Choroid plexus epithelial cell (primary cell): ENCODE measurements at regions not wholly inside any gene's neighbourhood (a gene's known extent, or its start where the extent isn't known, plus 50 kb on each side); places are given as distances from the start of the nearest gene placed in this dataset.

Experiments used
- DNase-seq: peaks from one replicate; pipeline ENCODE4 v3.0.0-alpha.2; 2010; ENCODE audit warnings: low read depth
- H3K4me3 ChIP-seq: 2 replicates; pipeline ENCODE4 v1.5.1; 2011; ENCODE audit warnings: low read depth, mild to moderate bottlenecking, control low read depth, low read length, moderate library complexity
- TF ChIP-seq, protein P1 (sequence below): conservative IDR thresholded peaks from 2 replicates; pipeline ENCODE4 v1.5.1; 2011; ENCODE audit warnings: low read depth, mild to moderate bottlenecking, control low read depth, inconsistent platforms, low read length, moderate library complexity

DNA sequence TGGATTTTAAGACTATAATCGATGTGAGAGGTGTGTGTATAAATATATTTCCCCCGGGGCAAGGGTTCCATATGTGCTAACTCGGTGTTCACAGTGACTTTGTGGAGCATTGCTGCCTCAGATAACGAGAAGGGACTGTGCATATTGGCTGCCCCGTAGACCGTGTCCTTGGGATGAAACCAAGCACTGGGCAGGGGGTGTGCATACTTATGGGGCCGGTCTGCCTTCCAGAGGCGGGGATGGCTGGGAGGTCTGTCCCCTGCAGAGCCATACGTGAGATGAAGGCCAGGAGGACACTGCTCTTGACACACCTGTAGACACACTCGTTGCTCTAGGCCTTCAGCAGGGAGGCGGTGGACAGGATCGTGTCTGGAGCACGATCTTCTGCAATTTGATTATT, 56.0 kb upstream of the ZNF354A start:
- DNase-seq, result no peak
- TF ChIP-seq, protein P1, sequence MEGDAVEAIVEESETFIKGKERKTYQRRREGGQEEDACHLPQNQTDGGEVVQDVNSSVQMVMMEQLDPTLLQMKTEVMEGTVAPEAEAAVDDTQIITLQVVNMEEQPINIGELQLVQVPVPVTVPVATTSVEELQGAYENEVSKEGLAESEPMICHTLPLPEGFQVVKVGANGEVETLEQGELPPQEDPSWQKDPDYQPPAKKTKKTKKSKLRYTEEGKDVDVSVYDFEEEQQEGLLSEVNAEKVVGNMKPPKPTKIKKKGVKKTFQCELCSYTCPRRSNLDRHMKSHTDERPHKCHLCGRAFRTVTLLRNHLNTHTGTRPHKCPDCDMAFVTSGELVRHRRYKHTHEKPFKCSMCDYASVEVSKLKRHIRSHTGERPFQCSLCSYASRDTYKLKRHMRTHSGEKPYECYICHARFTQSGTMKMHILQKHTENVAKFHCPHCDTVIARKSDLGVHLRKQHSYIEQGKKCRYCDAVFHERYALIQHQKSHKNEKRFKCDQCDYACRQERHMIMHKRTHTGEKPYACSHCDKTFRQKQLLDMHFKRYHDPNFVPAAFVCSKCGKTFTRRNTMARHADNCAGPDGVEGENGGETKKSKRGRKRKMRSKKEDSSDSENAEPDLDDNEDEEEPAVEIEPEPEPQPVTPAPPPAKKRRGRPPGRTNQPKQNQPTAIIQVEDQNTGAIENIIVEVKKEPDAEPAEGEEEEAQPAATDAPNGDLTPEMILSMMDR, result no peak
- H3K4me3 ChIP-seq, result no peak overlapping the region

DNA sequence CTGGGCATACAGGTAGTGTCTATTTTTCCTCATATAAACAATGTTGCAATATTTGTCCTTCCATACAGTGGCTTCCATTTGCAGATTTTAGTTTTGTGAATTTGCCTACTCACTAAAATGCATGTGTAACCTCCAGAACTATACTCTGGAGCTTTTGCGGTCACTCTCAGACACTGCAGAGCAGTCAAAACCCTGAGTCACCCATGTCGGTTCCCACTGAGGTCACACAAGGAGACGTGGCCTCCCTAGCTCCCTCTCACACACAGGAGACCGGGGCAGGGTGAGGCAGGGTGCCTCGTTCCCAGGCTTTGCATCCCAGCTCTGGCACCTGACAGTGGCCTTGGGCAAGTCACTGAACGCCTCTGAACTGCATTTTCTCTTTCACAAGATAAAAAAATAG, 55.5 kb upstream of the ZNF354A start:
- DNase-seq, result peak; percentile 19
- no peak overlapping the region for H3K4me3 ChIP-seq
- TF ChIP-seq, protein P1, result no peak

DNA sequence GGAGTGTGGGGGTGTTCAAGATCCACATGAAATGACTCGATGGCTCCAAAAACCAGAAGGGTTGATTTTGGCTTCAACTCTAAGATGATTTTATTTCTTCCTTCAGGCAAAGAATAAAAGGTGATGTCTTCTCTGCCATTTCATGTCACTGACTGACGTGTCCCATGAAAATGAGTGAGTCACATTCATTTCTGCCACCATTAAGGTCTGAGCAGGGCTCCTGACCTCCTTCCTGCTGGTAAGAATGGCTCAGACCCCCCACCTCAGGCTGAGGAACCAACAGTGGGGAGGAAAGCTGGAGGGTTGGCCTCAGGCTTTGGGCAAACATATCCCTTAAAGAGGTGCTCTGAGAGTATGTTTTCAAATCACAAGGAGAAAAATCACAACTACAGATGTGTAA, 53.9 kb upstream of the ZNF354A start:
- TF ChIP-seq, protein P1, result no peak
- no peak overlapping the region for H3K4me3 ChIP-seq
- DNase-seq, result no peak

DNA sequence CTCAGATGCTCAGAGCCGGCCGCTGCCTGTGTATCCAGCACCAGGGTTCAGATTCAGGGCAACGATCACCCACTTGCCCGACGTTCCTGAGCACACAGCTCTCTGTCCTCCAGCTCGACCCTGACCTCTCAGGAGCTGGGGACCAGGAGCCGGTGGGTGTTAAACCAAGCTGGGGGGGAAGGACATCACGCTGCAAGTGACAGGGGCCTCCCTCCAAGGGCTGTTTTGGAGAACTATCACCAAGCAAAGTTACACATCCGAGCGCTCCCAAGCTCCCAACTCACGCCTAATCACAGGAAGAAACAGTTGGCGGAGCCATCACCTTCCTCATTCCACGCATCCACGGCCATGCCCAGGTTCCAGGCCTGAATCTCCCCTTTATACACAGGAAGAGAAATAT, 51.5 kb upstream of the ZNF354A start:
- TF ChIP-seq, protein P1, result no peak

DNA sequence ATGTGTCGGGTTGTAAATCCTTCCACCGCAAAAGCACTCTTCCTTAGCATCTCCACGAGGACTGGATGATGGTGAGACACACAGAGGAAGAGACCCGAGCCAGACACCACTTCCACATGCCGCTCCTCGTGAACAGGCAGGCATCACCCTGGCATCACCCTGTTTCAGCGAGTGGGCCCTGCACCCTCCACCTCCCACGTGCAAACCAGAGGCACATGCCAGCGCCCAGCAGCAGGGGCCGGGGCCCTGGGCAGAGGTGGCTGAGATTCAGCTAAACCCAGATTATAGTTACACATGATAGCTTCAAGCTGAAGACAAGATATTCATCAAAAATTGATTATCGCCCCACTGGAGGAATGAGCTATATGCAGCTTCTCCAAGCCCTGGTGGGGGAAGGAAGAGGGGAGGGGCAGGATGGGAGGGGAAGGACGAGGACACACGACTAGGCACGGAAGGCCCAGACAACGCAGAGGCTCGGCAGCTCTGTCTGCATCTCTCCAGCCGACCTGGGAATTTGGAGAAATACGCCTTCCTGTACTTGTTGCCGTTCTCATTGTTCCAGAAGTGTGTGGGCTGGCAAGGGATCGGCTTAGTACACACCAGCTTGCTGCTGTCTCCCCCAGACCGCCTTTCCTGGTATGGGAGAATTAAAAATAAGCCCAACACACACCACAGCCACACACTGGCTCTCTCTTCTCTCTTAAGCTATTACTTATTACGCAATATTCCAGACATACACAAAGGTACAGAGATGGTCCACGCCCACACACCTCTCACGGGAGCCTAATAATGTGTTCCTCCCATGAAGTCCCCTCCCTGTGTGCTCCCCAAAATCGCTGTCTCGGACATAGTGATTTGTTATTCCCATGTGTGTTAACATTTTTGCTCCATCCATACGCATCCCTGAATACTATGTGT, 50.4 kb upstream of the ZNF354A start:
- no peak for DNase-seq
- no peak overlapping the region for H3K4me3 ChIP-seq
- TF ChIP-seq, protein P1, result no peak

More for the DNA sequence above, 51.5 kb upstream of the ZNF354A start:
- DNase-seq, result no peak
- H3K4me3 ChIP-seq, result no peak overlapping the region
